Hepatocyte (in vitro differentiated cells): ENCODE measurements at regions not wholly inside any gene's neighbourhood (a gene's known extent, or its start where the extent isn't known, plus 50 kb on each side); places are given as distances from the start of the nearest gene placed in this dataset.

Experiments used
- DNase-seq: peaks from one replicate; pipeline ENCODE4 v3.0.0-alpha.2; 2016; ENCODE audit warnings: low spot score
- H2AFZ ChIP-seq: fragments of 200-600 bp; sonication (generic); 2 replicates; pipeline ENCODE4 v1.6.0; 2016; ENCODE audit warnings: antibody characterized with exemption, mild to moderate bottlenecking
- H3K27ac ChIP-seq: fragments of 200-600 bp; sonication (generic); 2 replicates; pipeline ENCODE4 v1.5.1; 2016; ENCODE audit warnings: mild to moderate bottlenecking
- H3K27me3 ChIP-seq: fragments of 200-600 bp; sonication (generic); 2 replicates; pipeline ENCODE4 v1.6.1; 2016
- H3K36me3 ChIP-seq: fragments of 200-600 bp; sonication (generic); replicated peaks from 2 replicates; pipeline ENCODE4 v1.5.1; 2016; ENCODE audit warnings: low read depth; ENCODE audit not compliant: insufficient read depth
- H3K4me1 ChIP-seq: fragments of 200-600 bp; sonication (generic); 2 replicates; pipeline ENCODE4 v1.5.1; 2016; ENCODE audit warnings: mild to moderate bottlenecking, moderate library complexity; ENCODE audit not compliant: insufficient read depth
- H3K4me2 ChIP-seq: fragments of 200-600 bp; sonication (generic); 2 replicates; pipeline ENCODE4 v1.6.0; 2016
- H3K4me3 ChIP-seq: fragments of 200-600 bp; sonication (generic); 2 replicates; pipeline ENCODE4 v1.5.1; 2016; ENCODE audit warnings: mild to moderate bottlenecking
- H3K79me2 ChIP-seq: fragments of 200-600 bp; sonication (generic); 2 replicates; pipeline ENCODE4 v1.6.0; 2017; ENCODE audit warnings: mild to moderate bottlenecking
- H3K9me2 ChIP-seq: fragments of 200-600 bp; sonication (generic); replicated peaks from 2 replicates; pipeline ENCODE4 v1.6.0; 2017; ENCODE audit warnings: mild to moderate bottlenecking; ENCODE audit not compliant: insufficient read depth
- H3K9me3 ChIP-seq: fragments of 200-600 bp; sonication (generic); 2 replicates; pipeline ENCODE4 v1.5.1; 2016; ENCODE audit warnings: low read depth, mild to moderate bottlenecking
- H4K20me1 ChIP-seq: fragments of 200-600 bp; sonication (generic); 2 replicates; pipeline ENCODE4 v1.6.0; 2016; ENCODE audit warnings: mild to moderate bottlenecking; ENCODE audit not compliant: insufficient read depth, poor library complexity, severe bottlenecking
- CTCF ChIP-seq: fragments of 200-600 bp; sonication (generic); IDR thresholded peaks from 2 replicates; pipeline ENCODE4 v1.5.1; 2016; ENCODE audit warnings: antibody characterized with exemption, mild to moderate bottlenecking; ENCODE audit not compliant: poor library complexity
- EZH2 ChIP-seq: fragments of 200-600 bp; sonication (generic); IDR thresholded peaks from 2 replicates; pipeline ENCODE4 v1.6.1; 2016; ENCODE audit warnings: antibody characterized with exemption, mild to moderate bottlenecking, borderline replicate concordance
- EZH2phosphoT487 ChIP-seq: fragments of 200-600 bp; sonication (generic); IDR thresholded peaks from one replicate; pipeline ENCODE4 v1.6.1; 2018; ENCODE audit warnings: antibody characterized with exemption, mild to moderate bottlenecking, low read depth, moderate library complexity; ENCODE audit not compliant: unreplicated experiment, severe bottlenecking
- WGBS: methylation state at CpG from one replicate; pipeline ENCODE4 v1.1.6; 2016; ENCODE audit warnings: low lambda C conversion rate; ENCODE audit errors: missing lambda C conversion rate; 5-methylcytosine and 5-hydroxymethylcytosine counted together

GRCh38 chr2:79414690-79415089, 98.2 kb upstream of the CTNNA2 start:
- Histone ChIP-seq H4K20me1 (no peaks in the 10 kb centered on the region), H3K9me3 (no peaks in the 10 kb centered on the region), H3K27me3 (no peaks in the 10 kb centered on the region), H3K9me2 (no peaks in the 10 kb centered on the region), H2AFZ (no peak overlapping the region), H3K4me1 (no peaks in the 10 kb centered on the region), H3K36me3 (no peaks in the 10 kb centered on the region), H3K79me2 (no peaks in the 10 kb centered on the region), H3K27ac (no peak overlapping the region), H3K4me3 (no peak overlapping the region), H3K4me2 (no peak overlapping the region)
- TF ChIP-seq EZH2phosphoT487 = no peak
- no peak for TF ChIP-seq EZH2
- no peak for TF ChIP-seq CTCF
- 97% methylated on average over 2 of the region's 2 CpGs for WGBS
- no peak for DNase-seq

GRCh38 chr2:79394485-79394859, 118.4 kb upstream of the CTNNA2 start:
- Histone ChIP-seq H3K4me1 (peaks cover 15% of the 10 kb centered on the region), H3K4me2 (no peak overlapping the region), H3K27ac (peak overlapping the region; percentile 24), H3K9me2 (no peaks in the 10 kb centered on the region), H3K27me3 (no peaks in the 10 kb centered on the region), H3K9me3 (no peaks in the 10 kb centered on the region), H3K79me2 (no peaks in the 10 kb centered on the region), H4K20me1 (no peaks in the 10 kb centered on the region), H3K36me3 (no peaks in the 10 kb centered on the region), H3K4me3 (no peak overlapping the region), H2AFZ (no peak overlapping the region)
- TF ChIP-seq CTCF (no peak), EZH2 (no peak)
- DNase-seq = no peak
- WGBS = 76% methylated on average over 1 of the region's 1 CpG

DNA sequence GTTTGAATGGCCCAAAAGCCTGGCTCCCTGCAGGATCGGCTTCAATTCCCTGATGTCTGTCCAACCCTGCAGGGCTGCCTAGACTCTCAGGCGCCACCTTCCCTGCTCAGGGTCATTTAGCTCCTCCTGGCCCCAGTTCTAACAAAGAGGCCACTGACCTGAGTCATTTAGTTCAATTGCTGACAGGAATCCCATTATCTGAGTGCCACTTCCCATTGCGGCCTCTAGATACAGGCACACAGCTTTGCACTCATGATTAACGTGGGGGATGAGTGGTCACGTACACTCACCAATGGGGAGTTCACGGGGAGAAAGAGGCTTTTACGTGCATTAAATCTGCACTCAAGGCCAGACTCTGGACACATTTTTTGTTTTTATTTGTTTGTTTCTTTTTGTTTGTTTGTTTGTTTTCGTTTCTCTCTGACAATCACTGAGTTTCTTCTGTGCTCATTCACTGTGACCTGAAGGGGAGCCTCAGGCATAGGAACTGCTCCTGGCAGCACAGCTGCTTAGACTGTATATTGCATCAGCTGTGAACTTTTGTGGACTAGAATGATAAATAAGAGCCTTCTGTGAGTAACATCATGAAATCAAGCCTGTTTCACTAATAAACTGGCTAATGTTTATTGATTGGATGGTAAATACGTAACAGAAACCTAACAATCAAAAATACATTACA, 118.9 kb upstream of the CTNNA2 start:
- TF ChIP-seq EZH2phosphoT487 (no peak), EZH2 (no peak), CTCF (no peak)
- Histone ChIP-seq H3K27me3 (no peaks in the 10 kb centered on the region), H3K9me3 (no peaks in the 10 kb centered on the region), H3K27ac (peak overlapping the region; percentile 24), H4K20me1 (no peaks in the 10 kb centered on the region), H3K79me2 (no peaks in the 10 kb centered on the region), H3K4me2 (no peak overlapping the region), H3K4me3 (no peak overlapping the region), H2AFZ (no peak overlapping the region), H3K36me3 (no peaks in the 10 kb centered on the region), H3K9me2 (no peaks in the 10 kb centered on the region), H3K4me1 (peaks cover 15% of the 10 kb centered on the region)
- DNase-seq = peak; percentile 33
- WGBS = 31% methylated on average over 9 of the region's 9 CpGs
